ENCODE measurements at regions not wholly inside any gene's neighbourhood (a gene's known extent, or its start where the extent isn't known, plus 50 kb on each side); places are given as distances from the start of the nearest gene placed in this dataset.

DNA sequence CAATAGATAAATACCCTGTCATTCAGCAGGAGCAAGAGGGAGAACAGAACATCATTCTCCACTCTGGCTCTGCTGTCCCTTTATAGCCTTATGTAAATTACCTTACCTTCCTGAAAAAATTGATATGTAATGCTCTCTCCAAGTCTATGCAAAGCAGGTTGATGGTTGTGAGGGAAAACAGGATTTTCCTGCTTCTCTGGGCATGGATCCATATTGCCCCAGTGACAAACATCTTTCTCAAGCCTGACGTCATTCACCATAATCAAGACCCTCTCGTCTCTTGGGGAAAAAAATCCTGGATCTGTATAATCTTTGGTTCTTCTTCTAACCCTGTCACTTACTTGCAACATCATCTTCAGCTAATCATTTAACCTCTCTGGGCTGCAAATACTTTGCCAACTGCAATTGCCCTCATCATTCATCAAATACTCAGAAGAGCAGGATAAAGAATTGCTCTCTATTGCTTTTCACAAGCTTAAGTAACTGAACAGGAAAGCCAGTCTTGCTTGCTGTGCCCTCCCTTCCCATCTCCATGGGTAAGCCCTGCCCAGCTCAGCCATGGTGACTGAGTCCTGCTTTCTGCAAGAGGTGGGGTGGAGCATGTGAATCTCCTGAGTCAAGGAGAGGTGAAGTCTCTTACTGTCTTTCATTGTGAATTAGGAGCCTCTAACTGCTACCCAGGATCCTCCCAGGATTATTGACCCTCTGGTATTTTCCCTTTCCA is 123.7 kb upstream of the KLF7 start:
- no peak overlapping the region for H3K4me3 ChIP-seq
- 21 to 46% (median 24%) methylated on average over 2 of the region's 2 CpGs for WGBS, 5 donors
- H3K27me3 ChIP-seq: no peaks in the 10 kb centered on the region
- H3K9me3 ChIP-seq: no peaks in the 10 kb centered on the region
- no peaks in the 10 kb centered on the region for H3K36me3 ChIP-seq
- H3K27ac ChIP-seq: no peak overlapping the region
- TF ChIP-seq POLR2AphosphoS5 (IDR thresholded peaks at IDR 0.05) (no peak), EP300 (IDR thresholded peaks at IDR 0.05) (no peak), POLR2A (IDR thresholded peaks at IDR 0.05) (no peak)
- TF ChIP-seq, protein P1, sequence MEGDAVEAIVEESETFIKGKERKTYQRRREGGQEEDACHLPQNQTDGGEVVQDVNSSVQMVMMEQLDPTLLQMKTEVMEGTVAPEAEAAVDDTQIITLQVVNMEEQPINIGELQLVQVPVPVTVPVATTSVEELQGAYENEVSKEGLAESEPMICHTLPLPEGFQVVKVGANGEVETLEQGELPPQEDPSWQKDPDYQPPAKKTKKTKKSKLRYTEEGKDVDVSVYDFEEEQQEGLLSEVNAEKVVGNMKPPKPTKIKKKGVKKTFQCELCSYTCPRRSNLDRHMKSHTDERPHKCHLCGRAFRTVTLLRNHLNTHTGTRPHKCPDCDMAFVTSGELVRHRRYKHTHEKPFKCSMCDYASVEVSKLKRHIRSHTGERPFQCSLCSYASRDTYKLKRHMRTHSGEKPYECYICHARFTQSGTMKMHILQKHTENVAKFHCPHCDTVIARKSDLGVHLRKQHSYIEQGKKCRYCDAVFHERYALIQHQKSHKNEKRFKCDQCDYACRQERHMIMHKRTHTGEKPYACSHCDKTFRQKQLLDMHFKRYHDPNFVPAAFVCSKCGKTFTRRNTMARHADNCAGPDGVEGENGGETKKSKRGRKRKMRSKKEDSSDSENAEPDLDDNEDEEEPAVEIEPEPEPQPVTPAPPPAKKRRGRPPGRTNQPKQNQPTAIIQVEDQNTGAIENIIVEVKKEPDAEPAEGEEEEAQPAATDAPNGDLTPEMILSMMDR (IDR thresholded peaks at IDR 0.05): no peak
- DNase-seq: no peak
- peaks cover 0 to 12% (median 5%) of the 10 kb centered on the region in 4 donors for H3K4me1 ChIP-seq
- intact Hi-C loops (cut with DNase I; ENCODE audit: low total_unique reads): no loop called here

DNA sequence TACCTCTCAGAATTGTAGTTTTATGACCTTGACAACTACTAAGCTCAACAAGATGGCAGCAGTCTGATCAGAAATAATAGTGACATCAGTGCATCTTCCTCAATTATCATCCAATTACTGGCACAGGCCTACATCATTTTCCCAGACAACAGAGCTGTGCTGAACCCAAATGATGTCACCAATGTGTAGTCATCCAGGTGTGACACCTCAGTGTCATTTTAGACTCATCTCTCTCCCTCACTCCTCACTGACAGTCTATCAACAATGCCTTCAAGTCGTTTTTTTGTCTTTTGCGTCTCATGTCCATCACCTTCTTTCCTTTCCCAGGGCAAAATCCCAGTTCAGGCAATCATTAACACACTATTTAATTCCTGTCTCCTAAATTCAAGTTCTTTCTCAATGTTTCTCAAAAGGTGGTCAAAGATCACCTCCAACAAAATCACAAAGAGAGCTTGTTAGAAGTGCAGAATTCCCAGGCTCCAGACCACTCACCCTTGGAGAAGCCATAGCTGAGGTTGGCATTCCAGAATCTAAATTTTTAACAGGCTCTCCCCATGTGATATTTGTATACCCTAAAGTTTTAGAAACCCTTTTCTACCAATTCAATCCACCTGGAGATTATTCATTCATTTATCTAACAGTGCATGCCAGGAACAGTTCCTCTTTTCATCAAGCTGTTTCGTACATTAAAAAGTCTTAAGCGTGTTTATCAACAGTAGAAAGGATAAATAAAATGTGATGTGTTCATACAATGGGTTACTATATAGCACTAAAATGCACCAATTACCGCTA is 125.3 kb upstream of the KLF7 start:
- Histone ChIP-seq H3K4me3 (no peak overlapping the region), H3K27ac (no peak overlapping the region), H3K4me1 (no peaks in the 10 kb centered on the region), H3K36me3 (no peaks in the 10 kb centered on the region), H3K27me3 (no peaks in the 10 kb centered on the region), H3K9me3 (no peaks in the 10 kb centered on the region)
- TF ChIP-seq, protein P1 (IDR thresholded peaks at IDR 0.05): no peak
- TF ChIP-seq POLR2A (IDR thresholded peaks at IDR 0.05) (no peak), POLR2AphosphoS5 (IDR thresholded peaks at IDR 0.05) (no peak), EP300 (IDR thresholded peaks at IDR 0.05) (no peak)
- 78 to 90% (median 81%) methylated on average over 5 of the region's 5 CpGs for WGBS, 5 donors
- intact Hi-C loops (cut with DNase I; ENCODE audit: low total_unique reads): no loop called here
- no peak for DNase-seq

DNA sequence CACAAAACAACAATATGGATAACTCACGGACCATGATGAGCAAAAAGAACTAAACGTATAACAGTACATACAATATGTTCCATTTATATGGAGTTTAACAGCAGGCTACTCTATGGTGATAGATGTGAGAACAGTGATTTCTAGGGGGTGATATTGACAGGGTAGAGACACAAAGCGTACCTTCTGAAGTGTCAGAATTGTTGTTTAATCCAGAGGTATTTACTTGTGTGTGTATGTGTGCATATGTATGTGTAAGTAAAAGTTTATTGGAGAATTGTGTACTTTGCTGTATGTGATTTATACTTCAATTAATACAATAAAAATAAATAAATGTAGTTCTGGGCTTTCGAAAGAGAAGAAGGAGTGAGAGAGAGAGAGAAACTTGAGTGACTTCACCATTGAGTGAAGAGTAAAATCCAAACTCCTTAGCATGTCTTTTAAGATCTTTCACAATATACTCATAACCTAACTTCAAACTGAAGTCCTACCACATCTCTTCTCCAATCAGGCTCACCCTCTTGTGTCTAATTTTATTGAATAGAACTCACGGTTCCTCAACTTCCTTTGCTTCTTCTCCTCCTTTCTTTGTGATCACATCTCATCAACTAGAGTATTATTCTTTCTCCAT is 126.0 kb upstream of the KLF7 start:
- intact Hi-C loops (cut with DNase I; ENCODE audit: low total_unique reads): no loop called here
- 85 to 90% (median 88%) methylated on average over 5 of the region's 5 CpGs for WGBS, 5 donors
- Histone ChIP-seq H3K4me3 (no peak overlapping the region), H3K27ac (no peak overlapping the region), H3K9me3 (no peaks in the 10 kb centered on the region), H3K36me3 (no peaks in the 10 kb centered on the region), H3K27me3 (no peaks in the 10 kb centered on the region), H3K4me1 (no peaks in the 10 kb centered on the region)
- DNase-seq: no peak
- no peak for TF ChIP-seq POLR2A (IDR thresholded peaks at IDR 0.05)
- TF ChIP-seq, protein P1 (IDR thresholded peaks at IDR 0.05): no peak
- TF ChIP-seq POLR2AphosphoS5 (IDR thresholded peaks at IDR 0.05): no peak
- no peak for TF ChIP-seq EP300 (IDR thresholded peaks at IDR 0.05)

DNA sequence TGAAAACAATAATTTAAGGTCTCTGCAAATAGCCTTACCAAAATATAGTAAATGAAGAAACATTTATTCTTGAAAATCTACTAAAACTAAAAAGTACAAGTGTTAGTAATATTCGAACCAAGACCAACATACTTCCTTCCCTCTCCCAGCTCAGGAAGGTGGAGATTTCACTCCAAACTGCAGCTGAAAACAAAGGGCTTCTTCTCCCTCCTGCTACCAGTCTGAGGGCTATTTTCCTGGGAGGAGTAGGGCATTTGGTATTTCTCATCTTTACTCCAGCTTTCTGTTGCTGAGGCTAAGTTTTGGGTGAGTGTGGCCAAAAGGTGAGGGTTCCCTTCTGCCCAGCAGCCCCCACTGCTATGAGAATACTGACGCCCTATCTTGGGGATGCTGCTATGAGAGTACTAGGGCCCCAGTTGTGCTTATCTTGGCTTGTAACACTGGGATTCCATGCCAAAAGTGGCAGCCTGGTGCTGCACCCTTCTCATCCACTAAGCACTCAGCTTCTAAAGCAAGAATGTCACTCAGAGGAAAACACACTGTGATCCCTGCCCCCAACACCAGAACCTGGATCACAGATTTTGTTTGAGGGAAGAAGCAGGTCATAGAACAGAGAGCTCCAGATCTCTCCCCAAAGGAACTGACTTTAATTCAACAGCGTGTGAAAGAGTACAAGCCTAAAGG is 130.7 kb upstream of the KLF7 start:
- H3K4me3 ChIP-seq: no peak overlapping the region
- H3K9me3 ChIP-seq: no peaks in the 10 kb centered on the region
- H3K4me1 ChIP-seq: no peaks in the 10 kb centered on the region
- no peaks in the 10 kb centered on the region for H3K27me3 ChIP-seq
- intact Hi-C loops (cut with DNase I; ENCODE audit: low total_unique reads): no loop called here
- TF ChIP-seq, protein P1 (IDR thresholded peaks at IDR 0.05): no peak
- no peak for TF ChIP-seq EP300 (IDR thresholded peaks at IDR 0.05)
- TF ChIP-seq POLR2A (IDR thresholded peaks at IDR 0.05): no peak
- TF ChIP-seq POLR2AphosphoS5 (IDR thresholded peaks at IDR 0.05): no peak
- 61 to 78% (median 65%) methylated on average over 3 of the region's 3 CpGs for WGBS, 5 donors
- no peaks in the 10 kb centered on the region for H3K36me3 ChIP-seq
- no peak for DNase-seq
- no peak overlapping the region for H3K27ac ChIP-seq

Data from stomach (tissue), 8 donors.